ENCODE measurements at regions not wholly inside any gene's neighbourhood (a gene's known extent, or its start where the extent isn't known, plus 50 kb on each side); places are given as distances from the start of the nearest gene placed in this dataset.

DNA sequence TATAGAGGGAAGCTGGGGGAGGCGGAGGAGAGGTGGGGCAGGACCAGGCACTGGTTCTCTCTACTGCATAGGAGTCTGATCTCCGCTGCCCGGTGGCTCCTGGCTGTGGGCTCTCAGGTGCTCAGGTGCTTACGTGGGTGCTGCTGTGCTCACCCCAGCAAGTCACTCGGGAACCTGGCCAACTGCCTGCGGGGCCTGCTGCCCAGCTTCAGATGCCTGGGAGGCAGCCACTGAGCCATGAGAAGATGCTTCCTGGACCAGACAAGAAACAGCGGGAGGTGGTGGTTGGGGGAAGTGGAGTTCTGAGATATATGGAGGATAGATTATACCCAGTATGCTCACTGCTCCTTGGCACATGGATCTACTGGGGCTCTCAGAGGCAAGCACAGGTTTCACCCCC is 1303.4 kb downstream of the TBC1D22A start:
- DNase-seq (no peak), ATAC-seq (ENCODE audit: low read depth) (no peak)
- no peak overlapping the region for H4K5ac ChIP-seq (ENCODE audit: low read depth, low read length)
- no peak overlapping the region for H3K9ac ChIP-seq (ENCODE audit: low read depth, low read length)
- H2BK120ac ChIP-seq (ENCODE audit: low read depth, low read length), result no peak overlapping the region
- H2BK15ac ChIP-seq (ENCODE audit: low read depth, low read length), result no peak overlapping the region
- no peak for TF ChIP-seq MAZ (IDR thresholded peaks at IDR 0.05; ENCODE audit: borderline replicate concordance, low read depth, low read length)
- TF ChIP-seq NFE2L2 (IDR thresholded peaks at IDR 0.05; ENCODE audit: low read depth, low read length), result no peak
- no peak for TF ChIP-seq MAFK (IDR thresholded peaks at IDR 0.05; ENCODE audit: low read depth, low read length)
- TF ChIP-seq RCOR1 (IDR thresholded peaks at IDR 0.05; ENCODE audit: insufficient replicate concordance, low read length), result no peak
- no peak for TF ChIP-seq POLR2A (IDR thresholded peaks at IDR 0.05; ENCODE audit: low read depth, low read length)
- TF ChIP-seq RAD21 (IDR thresholded peaks at IDR 0.05; ENCODE audit: low read length), result no peak
- H3K4me2 ChIP-seq (ENCODE audit: low read depth, low read length), result no peak overlapping the region
- H2AK9ac ChIP-seq (replicated peaks; ENCODE audit: low read depth, low read length, poor library complexity), result no peak overlapping the region
- no peak overlapping the region for H2BK5ac ChIP-seq (ENCODE audit: low read depth, low read length, poor library complexity, severe bottlenecking)
- H3K4me1 ChIP-seq (ENCODE audit: control insufficient read depth, insufficient read depth, low read length), result no peaks in the 10 kb centered on the region
- dilution Hi-C loops (cut with HindIII; ENCODE audit: low sequenced_read_pairs, unreplicated experiment) (no loop called here), intact Hi-C loops (cut with micrococcal nuclease) (no loop called here), in situ Hi-C loops (cut with MboI; ENCODE audit: low sequenced_read_pairs) (no loop called here)
- no peaks in the 10 kb centered on the region for H4K20me1 ChIP-seq (ENCODE audit: insufficient read depth, low read length)
- ChIA-PET CTCF (no interaction called here), POLR2A (ENCODE audit: unreplicated experiment) (no interaction called here)
- no peak overlapping the region for H3K56ac ChIP-seq (ENCODE audit: extremely low read depth, insufficient read depth, low read length)
- no peaks in the 10 kb centered on the region for H3K27me3 ChIP-seq (ENCODE audit: control insufficient read depth, insufficient read depth, low read length)
- no peaks in the 10 kb centered on the region for H3K79me1 ChIP-seq (ENCODE audit: low read depth in 1 of 2, low read length in 2 of 2)
- H3K4ac ChIP-seq (ENCODE audit: low read depth, low read length), result no peak overlapping the region
- no peak overlapping the region for H3K14ac ChIP-seq (replicated peaks; ENCODE audit: low read depth, low read length)
- no peak overlapping the region for H2AK5ac ChIP-seq (ENCODE audit: low read depth, low read length)
- no peak overlapping the region for H3K18ac ChIP-seq (ENCODE audit: low read depth, low read length)
- H3K9me1 ChIP-seq (ENCODE audit: insufficient read depth, low read length), result no peaks in the 10 kb centered on the region
- H3K27ac ChIP-seq (ENCODE audit: insufficient read depth, low read length), result no peak overlapping the region
- WGBS, 2 experiments (ENCODE audit: extremely low coverage in 2 of 2, insufficient read length in 1 of 2), result 57% methylated on average over 3 of the region's 7 CpGs; no CpG with 5 or more reads in 1 of the 2 experiments
- H2BK20ac ChIP-seq (ENCODE audit: low read depth, low read length), result no peak overlapping the region
- no peak overlapping the region for H4K8ac ChIP-seq (ENCODE audit: low read depth in 2 of 2, low read length in 2 of 2)
- H4K91ac ChIP-seq (ENCODE audit: insufficient read depth, low read depth, low read length), result no peak overlapping the region
- peaks cover 48% of the 10 kb centered on the region for H3K9me3 ChIP-seq (ENCODE audit: control insufficient read depth, insufficient read depth, low read length)
- no TSS peak for BruUV-seq (replicated peaks)
- H3K23ac ChIP-seq (ENCODE audit: low read depth, low read length), result no peak overlapping the region
- H2AFZ ChIP-seq (replicated peaks; ENCODE audit: low read length, poor library complexity), result no peak overlapping the region
- no peaks in the 10 kb centered on the region for H3K36me3 ChIP-seq (ENCODE audit: control insufficient read depth, insufficient read depth, low read length)
- no peak overlapping the region for H3K4me3 ChIP-seq (ENCODE audit: insufficient read depth, low read depth, low read length)

Measured in IMR-90 (cell line).